Stimulated activated CD4-positive, alpha-beta T cell treated with anti-CD3 and anti-CD28 coated beads, Interleukin-1b, Interleukin-23, amount 100 ng/mL, for 48 hours (primary cell): ENCODE measurements at regions not wholly inside any gene's neighbourhood (a gene's known extent, or its start where the extent isn't known, plus 50 kb on each side); places are given as distances from the start of the nearest gene placed in this dataset.
A peak's percentile ranks its signal among the peaks of the same experiment; 100 is the strongest.
"Not testable (repeated sequence)": the region's sequence is repeated elsewhere in the genome, so short reads cannot be mapped to it uniquely, and the experiment has no call there.

ENCODE experiments used
- DNase-seq: peaks from one replicate; pipeline ENCODE4 v3.0.0-alpha.2; 2020

DNA sequence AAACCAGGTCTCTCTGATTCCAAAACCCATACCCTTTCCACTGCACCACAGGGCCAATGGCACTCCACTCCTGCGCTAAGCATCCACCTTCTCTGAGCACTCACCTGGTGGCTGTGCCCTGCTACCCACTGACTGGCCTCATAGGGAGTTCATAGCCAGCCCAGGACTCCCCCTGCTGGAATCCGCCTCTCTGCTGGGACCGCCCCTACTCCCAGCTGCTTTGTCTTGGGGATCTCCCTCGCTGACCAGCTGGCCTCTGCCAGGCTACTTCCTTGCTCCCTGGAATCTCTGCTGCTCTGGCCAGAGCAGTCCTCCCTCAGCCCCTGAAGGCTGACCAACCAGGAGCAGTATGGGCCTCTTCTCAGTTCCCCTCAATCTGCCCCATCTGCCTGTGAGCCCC is 129.7 kb downstream of the FAXC start:
- no peak for DNase-seq

DNA sequence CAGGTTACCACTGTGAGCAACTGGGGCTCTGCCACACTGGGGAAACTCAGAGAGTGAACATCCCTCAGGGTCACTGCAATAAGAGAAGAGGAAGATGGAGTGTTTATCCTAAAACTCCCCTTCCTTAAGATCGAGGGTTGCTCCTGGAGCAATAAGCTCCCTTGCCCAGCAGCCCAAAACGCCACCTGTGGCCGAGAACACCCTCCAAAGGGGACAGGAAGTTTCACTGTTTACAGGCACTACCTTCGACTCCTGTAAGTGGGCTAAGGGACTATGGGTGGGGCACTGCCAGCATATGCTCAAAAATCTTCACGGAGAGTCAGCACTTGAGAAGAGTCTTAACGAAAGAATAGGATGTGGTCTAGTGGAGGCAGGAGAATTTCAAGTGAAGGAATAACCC is 132.5 kb downstream of the FAXC start:
- DNase-seq: no peak

GRCh38 chr6:99195986-99196655 is 153.4 kb downstream of the FAXC start:
- no peak for DNase-seq

- DNase-seq: no peak
These were observed 156.9 kb downstream of the FAXC start for GRCh38 chr6:99192561-99192960.

DNA sequence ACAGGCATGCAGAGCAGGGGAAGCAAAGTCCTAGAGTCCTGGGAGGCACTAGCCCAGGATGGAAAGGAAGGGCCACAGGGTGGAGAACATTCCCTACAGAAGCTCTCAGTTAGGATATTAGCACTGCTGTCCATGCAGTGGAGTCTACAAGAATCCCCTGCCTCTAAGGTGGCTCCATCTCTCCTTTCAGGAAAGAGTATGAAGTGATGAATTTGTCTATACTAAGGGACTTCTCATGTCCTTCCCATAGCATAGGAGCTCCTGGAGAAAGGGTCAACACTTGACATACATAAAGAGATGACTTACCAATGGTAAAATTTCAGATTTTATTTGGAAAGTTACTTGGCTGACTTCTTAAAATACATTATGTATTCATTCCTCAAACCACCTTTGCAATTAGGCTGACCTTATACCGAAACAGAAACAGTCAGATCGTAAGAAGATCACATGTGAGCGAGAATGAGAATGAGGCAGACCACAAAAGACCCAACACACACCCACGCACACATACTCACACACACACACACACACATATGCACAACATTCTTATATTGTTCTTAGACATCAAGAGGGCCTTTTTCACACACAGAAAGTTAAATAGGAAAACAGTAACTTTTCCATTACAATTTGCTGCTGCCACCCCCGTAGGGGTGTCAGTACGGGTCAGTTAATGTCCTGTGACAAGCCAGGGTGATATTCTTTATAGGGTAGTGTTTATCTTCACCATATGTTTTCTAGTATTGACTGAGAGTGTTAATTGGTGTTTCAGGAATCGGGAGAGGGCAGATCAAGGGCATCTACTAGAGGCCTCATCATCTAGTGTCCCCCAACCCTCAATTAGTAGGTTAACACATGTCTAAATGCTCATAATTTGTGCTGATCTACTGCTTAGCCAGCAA is 159.4 kb downstream of the FAXC start:
- DNase-seq: peak; percentile 29

- DNase-seq: no peak
These were observed 162.0 kb downstream of the FAXC start for GRCh38 chr6:99187429-99187828.

DNA sequence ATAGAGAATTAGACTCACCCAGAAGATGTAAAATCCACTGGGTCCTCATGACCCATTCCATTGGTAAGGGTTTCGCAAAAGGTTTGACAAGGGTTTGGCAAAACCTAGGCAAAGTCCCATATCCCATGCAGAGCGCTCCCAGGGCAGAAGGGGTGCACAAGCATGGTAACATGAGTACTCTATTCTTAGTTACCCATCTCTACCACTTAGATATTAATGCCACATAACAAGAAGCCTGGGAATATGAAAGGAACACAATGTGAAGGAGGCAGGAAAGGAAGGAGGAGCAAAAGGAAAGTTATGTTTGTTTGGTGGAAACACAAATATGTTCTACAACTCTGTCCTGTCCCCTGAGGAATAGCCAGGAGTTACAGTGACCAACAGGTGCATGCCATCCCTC is 163.1 kb downstream of the FAXC start:
- DNase-seq: no peak

DNA sequence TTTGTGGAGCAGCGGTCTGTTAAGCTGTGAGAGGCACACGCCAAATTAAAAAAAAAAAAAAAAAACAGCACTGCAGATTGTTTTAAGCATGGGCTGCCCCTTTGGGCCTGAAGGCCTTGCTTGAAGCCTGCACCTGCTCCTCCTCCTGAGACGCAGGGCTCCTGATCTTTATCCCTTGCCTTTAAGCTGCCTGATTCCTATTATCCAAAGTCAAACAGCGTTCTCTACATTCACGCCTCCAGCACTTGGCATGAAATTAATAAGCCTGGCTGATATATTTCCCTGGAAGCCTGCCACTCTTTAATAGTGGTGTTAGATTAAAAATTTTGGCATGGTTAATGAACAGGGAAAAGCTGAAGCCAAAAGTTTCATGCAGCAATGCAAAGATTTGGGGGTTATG is 163.9 kb downstream of the FAXC start:
- no peak for DNase-seq

DNA sequence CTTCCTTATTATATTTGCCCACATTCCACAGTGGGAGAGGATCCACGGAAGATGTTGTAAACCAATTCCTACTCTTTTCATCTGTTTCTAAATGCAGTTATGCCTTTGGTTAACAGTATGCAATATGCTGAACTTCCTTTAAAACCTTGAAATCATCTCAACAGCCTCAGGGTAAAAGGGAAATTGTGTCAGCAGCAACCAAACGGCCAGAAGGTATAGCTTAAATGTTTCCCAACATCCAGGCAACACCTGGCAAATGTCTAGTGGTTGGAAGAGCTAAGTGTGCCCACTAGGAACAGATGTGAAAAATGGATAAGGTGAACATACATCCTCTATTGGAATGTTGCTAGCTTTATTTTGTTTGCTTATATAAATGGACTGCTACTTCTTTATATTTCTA is 164.8 kb downstream of the FAXC start:
- no peak for DNase-seq

GRCh38 chr6:99183066-99183465 is 166.4 kb downstream of the FAXC start:
- DNase-seq: no peak

DNA sequence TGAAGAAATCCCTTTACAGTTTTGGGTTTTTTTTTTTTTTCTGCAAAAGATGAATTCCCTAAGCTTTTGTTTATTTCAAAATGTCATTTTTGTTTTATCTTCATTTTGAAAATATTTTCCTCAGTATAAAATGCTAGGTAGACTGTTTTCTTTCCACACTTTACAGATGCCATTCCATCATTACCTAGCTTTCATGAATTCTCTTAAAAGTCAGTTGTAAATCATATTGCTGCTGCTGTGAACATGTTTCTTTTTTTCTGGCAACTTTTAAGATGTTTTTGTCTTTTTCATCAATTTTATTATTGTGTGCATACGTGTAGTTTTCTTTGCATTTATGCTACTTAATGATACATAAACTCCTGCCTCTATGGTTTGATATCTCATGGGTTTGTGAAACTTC is 168.3 kb downstream of the FAXC start:
- no peak for DNase-seq

DNA sequence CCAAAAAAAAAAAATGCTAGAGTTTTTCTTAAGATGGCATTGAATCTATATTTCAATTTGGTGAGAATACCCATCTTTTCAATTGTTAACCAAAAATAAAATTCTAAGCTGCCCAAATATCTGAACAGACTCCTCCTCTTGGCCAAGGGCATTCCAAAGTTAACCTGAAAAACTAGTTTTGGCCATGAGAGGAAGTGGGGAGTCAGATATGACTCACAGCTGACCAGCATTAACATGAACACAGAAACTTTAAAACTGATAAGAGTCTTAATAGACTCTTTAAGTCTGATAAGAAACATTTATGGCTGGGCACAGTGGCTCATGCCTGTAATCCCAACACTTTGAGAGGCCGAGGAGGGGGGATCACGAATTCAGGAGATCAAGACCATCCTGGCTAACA is 171.3 kb downstream of the FAXC start:
- DNase-seq: no peak

DNA sequence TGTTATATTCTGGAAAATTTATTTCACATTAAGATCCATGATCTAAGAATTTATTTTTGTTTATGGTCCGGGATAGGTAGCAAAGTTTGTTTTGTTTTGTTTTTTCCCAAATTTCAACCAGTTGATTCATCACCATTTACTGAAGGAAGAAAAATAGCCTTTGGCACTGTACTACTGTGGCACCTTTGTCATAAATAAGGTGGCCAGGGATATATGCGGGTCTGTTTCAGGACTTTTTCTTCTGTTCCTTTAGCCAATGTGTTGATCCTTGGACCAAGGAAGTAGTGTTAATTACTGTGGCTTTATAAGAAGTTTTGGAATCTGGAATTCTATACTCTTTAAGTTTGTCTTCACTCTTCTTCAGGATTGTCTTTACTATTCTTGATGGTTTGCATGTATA is 171.7 kb downstream of the FAXC start:
- DNase-seq: no peak

DNA sequence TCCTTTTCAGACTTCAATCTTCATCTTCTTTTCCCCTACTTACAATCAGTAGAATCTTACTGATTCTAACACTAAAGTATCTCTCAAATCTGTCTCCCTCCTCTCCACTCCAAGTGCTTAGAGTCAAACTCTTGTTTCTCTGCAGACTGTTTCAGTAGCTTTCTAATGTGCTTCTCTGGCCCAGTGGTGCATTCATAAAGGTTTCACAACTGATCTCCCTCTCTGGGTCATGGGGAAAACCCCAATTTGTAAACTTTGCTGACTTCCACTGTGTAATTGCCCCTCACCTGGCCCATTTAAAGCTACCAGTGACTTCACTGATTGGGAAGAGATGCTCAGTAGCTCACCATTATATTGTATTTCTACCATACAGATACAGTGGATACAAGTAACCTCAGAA is 183.6 kb downstream of the FAXC start:
- no peak for DNase-seq

DNA sequence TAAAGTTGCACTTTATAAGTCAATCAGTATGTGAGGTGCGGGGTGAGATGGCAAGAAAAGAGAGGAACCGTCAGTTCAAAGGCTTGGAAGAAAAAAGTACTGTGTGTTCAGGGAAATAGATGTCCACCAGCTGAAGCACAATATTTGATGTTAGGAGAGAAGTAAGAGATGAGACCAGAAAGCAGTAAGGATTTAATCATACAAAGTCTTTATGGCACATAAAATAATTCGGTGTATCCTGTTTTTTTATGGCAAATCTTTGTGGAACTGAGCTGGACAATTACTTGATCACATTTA is 197.2 kb downstream of the FAXC start:
- no peak for DNase-seq

GRCh38 chr6:99151634-99152346 is 197.7 kb downstream of the FAXC start:
- peak; percentile 28 for DNase-seq

GRCh38 chr6:99148761-99149160 is 200.7 kb downstream of the FAXC start:
- DNase-seq: no peak

GRCh38 chr6:99148111-99148510 is 200.4 kb upstream of the FBXL4 start:
- no peak for DNase-seq

DNA sequence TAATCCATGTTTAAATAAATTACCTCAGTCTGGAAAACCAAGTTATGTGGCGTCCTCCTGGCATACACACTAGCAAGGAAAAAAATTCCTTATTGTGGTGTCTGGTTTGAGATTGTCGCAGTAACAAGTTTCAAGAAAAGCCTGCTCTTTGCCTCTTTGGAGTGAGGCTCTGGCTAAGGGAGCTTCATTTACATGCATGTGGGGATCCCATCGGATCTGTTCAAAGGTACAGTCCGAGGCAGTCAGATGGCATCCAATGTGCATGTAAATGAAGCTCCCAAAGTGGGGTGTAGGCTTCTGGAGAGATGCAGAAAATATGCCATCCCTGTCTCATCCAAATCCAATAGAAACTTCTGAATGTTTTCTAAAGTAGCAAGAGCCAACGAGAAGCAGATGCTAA is 199.5 kb upstream of the FBXL4 start:
- DNase-seq: no peak

DNA sequence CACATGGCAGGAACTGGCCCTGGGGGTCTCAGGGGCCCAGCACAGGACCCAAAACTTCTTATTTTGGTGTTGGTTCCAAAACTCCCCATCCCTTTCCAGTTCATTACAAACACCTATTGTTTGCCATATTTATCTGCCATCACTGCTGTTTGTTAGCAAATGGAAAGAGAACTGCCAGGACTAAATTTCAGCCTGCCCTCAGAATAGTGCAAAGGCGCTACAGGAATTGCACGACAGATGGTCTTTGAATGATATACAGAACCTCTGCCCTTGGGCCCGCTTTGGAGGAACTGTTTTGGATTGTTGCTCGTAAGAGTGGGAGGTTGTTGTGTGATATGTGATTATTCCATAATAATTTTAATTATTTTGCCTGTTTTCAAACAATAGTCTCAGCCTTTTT is 199.0 kb upstream of the FBXL4 start:
- no peak for DNase-seq

DNA sequence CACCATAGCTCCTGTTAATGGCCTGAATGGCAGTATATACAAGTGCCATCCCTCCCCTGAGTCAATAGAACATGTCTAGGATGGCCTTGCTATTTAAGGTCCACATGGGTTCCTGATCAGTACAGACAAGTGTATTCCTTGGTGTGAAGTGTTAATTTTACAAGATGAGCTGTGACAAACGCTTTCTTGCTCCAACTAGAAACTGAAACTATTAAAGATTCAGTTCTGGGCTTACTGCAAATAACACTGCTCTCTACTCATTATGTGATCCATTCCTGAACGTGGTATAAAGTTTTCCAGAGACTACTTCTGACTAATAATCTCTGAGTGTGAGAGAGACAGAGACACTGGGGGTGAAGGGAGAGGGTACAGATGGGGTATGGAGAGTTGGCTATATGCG is 198.0 kb upstream of the FBXL4 start:
- DNase-seq: no peak

DNA sequence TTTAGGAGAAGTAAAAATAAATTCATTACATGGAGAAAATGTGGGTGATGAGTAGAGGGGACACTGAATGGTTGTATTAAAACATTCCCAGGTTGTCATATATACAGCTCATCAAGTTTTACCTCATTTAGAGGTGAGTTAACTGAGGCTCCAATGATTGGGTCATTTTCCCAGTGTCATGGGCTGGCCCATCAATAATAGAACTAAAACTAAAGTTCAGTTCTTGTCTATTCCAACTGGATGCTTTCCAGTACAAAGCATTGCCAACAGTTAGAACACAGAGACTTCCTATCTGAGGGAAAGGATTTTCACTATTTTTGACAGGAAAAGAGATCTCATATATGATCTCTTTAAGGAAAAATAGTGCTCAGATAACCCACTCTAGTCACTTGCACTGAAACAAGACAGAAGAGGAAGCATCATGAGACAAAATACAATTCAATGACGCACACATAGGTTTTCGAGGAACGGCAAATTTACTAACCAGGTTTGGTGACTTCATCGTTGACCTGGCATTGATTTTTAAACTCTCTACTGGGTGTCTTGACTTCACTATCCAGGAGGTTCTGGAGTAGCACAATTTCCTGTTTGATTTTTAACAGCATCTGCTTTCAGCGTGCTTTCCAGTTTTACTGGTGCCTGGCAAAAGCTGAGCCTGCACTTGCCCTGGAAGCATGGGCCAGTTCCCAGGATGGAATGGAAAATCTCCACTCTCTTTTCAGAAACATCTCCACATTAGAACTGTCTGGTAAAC is 195.5 kb upstream of the FBXL4 start:
- DNase-seq: no peak

- not testable (repeated sequence) for DNase-seq
These were observed 194.2 kb upstream of the FBXL4 start for GRCh38 chr6:99141906-99142305.
